GM12872 (cell line): ENCODE measurements at regions not wholly inside any gene's neighbourhood (a gene's known extent, or its start where the extent isn't known, plus 50 kb on each side); places are given as distances from the start of the nearest gene placed in this dataset.

Experiments used
- CTCF ChIP-seq: IDR thresholded peaks from 3 replicates; pipeline ENCODE4 v1.5.1; 2011; ENCODE audit warnings: low read depth, mild to moderate bottlenecking, low read length, moderate library complexity; ENCODE audit not compliant: insufficient read depth

GRCh38 chr7:115106316-115106715, 184.4 kb downstream of the MDFIC start:
- no peak for TF ChIP-seq CTCF

DNA sequence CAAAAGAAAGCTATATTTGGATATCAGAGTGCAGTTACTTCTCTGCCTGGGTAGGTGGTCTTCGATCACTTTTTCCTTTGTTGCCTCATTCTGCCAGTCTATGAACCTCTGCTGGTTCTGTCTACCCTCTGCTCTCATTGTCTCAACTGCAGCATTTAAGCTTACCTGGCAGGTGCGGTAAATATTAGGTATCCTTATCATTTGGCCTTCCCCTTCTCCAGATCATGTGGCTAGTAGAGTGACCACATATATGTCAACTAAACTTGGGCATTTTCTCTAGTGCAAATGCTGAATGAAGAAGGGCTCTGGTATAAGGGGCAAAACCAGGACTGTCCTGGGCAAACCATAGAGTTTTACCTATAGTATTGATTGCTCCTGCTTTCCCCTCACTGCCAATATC, 180.8 kb downstream of the MDFIC start:
- no peak for TF ChIP-seq CTCF

GRCh38 chr7:115101199-115101598, 179.3 kb downstream of the MDFIC start:
- no peak for TF ChIP-seq CTCF

DNA sequence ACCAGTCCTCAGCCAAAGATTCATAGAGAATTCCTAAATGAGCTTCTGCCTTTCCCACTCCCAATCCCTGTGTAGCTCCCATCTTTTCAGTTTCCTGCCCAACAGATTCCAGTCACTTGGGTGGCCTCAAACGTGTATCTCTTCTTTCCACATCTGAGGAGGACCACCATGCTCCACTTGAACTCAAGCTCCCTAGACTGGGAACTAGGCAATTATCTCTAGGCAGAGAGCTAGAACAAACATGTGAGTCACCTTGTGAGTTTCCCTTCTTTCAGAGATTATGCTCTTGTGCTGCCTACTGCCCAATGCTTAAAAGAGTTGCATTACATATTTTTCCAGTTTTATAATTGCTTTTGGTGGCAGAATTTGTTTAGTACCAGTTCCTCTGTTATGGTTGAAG, 178.0 kb downstream of the MDFIC start:
- no peak for TF ChIP-seq CTCF

GRCh38 chr7:115097175-115097671, 175.3 kb downstream of the MDFIC start:
- TF ChIP-seq CTCF: no peak

- TF ChIP-seq CTCF: no peak
These were observed 174.4 kb downstream of the MDFIC start for GRCh38 chr7:115096262-115096661.

DNA sequence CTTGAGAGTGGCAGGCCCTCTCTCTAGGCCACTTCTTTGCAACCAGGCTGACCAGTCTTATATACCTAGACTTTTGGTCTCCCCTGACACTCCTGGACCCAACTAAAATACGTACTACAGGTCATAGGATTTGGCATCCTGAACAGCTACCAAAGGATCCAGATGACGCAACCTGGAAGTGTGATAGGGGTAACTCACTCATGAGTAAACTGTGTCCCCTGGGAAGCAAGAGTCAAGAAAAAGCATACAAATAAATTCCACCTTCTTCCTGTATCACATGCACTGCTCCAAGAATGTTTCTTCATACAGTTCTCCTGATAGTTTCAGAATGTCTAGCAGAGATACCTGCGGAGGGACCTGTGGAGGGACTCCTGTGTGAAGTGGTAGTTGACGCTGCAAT, 172.3 kb downstream of the MDFIC start:
- no peak for TF ChIP-seq CTCF

- TF ChIP-seq CTCF: no peak
These were observed 167.0 kb downstream of the MDFIC start for GRCh38 chr7:115088893-115089292.
